ENCODE measurements at regions not wholly inside any gene's neighbourhood (a gene's known extent, or its start where the extent isn't known, plus 50 kb on each side); places are given as distances from the start of the nearest gene placed in this dataset.

DNA sequence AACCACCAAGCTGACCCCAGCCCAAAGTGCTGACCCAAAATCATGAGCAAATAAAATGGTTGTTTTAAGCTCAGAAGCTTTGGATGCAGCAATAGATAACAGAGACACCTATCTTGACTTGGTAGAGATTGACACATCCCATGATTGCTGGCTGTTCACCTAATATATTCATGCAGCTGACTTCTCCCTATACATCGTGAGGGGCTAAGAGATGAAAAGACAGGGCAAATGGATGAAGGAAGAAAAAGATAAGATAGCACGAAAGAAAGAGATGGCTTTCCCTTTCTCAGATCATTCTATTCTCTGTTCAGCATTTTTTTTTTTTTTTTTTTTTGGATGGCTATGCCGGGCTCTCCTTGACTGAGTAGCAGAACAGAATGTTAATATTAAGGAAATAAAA, 141.5 kb upstream of the ADAMTS9 start:
- no peak for DNase-seq

DNA sequence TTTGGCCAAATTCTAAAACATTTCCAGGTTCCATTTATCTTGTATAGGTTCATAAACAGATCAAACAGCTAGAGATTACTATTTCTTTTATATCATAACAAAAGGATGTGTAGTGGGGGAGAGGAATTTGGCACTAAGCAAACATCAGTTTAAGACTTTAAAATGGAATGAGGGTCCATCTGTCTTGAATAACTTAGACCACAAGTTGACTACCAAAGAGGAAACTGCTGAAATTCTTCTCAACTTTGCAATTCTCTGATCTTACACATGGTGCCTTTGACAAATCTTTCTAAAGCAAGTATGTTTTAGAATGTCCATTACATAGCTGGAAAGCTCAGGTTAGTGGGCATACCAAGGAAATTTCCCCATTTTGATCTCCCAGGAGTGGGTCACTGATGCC, 140.5 kb upstream of the ADAMTS9 start:
- DNase-seq: no peak

DNA sequence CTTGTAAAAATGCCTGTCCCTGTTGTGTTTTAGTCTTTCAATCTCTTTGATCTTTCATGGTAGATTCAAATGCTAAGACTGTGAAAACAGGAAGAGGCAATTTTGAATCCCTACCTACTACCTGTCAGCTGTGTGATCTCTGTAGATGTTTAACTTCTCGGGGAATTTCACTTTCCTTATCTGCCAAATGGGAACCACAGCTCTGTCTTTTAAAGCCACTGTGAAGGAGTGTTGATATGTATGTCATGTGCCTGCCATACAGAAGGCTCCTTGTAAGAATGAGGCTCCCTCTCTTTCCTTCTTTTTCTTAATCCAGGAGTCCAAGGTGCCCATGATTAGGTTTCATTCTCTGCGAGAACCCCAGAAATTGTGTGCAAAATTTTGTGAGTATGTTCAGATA, 139.6 kb upstream of the ADAMTS9 start:
- no peak for DNase-seq

DNA sequence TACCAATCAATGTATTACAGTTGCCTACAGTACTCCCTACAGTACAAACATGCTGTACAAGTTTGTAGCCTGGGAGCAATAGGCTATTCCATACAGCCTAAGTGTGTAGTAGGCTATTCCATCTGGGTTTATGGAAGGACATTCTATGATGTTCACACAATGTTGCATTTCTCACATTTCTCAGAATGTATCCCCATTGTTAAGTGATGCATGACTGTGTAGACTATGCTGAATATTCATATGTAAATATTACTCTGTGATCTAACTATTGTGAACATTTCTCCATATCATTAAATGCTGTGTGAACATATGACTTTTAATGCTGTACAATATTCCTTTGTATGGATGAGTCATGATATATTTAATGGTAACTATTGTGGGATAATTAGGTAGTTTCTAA, 139.2 kb upstream of the ADAMTS9 start:
- no peak for DNase-seq

DNA sequence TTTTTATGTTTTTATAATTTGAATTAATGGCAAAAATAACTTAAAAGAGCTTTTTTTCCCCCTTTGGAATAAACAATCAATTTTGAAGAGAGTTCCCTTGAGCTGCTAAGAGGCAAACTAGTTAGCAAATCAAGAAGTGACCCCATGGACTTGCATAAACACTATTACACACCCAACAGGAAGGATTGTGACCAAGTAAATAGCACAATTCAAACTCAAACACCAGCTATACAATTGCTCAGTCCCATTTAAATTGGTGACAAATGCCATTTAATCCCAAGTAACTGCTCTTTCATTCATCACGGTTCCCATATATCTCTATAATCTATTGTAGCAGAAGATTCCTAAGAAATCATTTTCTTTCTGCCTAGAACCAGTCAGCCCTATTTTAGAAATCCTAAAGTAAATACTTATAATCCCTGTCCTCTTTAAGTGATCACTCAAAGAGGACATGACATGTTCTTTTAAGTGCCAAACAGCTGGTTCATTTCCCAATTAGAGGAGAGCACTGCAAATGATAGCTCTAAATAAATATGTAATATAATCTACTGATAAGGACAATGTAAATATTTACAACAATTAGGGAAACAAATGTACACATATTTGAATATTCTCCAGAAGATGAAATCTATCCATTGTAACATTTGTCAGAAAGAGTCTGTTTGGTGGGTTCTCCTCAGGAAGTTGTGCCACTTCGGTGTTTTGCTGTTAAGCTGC, 137.8 kb upstream of the ADAMTS9 start:
- DNase-seq: peak; percentile 3

DNA sequence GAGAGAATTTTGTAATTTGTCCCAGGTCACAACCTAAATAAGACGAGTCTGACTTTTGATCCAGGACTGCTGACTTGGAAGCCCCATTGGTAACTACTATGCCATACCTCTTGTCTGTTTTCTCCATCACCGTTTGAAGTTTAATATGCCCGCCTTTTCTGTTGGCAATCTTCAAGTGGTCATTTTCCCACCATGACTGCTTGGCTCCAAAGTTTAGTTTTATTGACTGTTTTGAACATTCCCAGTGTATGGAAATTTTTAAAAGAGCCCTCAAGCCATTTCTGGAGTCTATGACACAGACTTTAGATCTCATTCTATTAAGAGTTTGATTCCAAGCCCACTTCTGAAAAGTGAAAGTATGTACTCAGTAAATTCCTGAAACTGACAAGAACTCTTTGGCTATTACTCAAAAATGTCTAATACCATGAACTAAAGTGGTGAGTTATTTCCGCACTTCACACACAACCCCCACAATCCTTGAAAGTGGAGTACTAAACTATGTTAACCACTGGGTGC, 136.7 kb upstream of the ADAMTS9 start:
- DNase-seq: no peak

DNA sequence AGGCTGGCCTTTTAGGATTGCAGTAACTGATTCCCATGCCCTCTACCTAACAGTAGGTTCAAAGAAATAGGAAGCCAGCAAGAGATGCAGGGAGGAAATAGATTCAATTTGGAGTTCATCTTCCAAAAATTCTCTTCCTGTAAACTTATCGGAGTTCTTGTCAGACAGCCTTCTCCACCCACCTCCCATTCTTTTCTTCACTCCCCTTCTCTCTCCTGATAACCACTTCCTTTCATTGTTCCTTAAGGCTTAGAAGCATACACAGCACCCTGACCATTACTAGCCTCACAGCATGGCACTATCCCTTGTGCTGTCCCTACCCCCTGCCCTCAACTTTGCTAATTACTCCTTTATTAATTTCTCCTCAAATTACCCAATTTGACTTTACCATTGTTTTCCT, 130.4 kb upstream of the ADAMTS9 start:
- no peak for DNase-seq

DNA sequence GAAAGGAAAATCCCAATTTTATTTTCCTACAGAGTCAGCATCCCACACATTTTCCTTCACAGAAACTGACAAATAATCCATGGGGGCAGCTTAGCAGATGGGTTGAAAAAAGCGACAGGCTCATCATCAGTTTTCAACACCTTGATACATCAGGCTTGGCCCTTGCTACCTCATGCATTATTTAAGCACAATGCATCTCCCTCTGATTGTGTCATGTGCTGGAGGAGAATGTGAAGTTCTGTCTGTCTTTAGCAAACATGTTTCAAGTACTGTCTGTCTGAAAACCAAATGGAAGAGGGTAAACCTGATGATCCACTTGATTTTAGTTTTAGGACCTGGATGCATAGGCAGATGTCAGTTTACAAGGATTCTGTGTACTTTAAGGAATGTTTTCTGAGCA, 128.6 kb upstream of the ADAMTS9 start:
- no peak for DNase-seq

DNA sequence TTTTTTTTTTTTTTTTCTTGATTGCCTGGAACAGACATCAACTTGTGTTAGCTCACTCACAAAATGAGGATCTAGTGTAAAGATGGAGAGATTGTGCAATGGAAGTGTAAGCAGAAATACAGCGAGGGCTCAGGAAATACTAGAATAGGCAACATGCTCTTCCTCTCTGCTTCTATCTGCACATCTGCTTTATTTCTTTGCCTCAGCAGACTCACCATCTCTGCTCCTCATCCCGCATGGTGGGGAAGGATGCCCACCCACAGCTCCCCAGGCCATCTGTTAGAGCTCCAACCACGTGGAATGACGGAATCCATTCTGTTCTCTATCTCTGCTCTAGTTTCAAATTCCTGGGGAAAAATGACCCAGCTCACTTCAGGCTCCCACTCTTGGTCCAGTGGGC, 128.0 kb upstream of the ADAMTS9 start:
- DNase-seq: no peak

DNA sequence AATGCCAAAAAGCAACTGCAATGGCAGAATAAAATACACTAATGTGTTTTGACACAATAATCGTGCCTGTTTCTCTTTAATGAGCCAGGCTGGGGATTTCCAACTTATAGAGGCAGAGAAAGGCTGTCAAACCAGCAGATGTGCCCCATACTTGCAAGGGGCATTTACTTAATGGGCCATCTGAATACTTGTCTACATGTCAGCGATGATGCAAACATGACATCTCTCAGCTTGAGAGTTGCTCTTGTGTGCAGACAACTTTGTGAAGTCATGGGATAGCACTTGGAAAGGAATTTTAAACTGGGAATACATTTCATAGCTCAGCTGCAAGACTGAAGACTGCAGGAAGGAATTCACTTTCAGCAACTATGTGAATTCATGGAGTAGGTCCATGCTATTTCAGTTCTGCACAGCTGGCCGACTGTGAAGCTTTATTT, 127.4 kb upstream of the ADAMTS9 start:
- DNase-seq: no peak

DNA sequence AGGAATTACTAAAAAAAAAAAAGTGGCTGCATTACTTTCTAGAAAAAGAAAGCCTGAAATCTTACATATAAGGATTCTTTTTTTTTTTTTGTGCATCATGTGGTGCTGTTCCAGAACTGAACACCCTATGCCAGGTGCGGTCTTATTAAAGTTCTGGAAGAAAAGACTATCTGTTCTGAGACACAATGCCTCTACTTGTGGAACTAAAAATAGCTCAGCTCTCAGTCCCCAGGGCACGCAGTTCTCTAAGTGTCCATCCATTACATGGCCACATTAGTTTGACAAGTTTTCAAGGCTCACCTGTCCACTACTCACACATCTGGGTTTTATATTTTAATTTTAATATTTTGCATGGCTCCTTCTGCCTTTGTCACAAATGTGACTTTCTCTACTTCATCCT, 126.6 kb upstream of the ADAMTS9 start:
- DNase-seq: no peak

DNA sequence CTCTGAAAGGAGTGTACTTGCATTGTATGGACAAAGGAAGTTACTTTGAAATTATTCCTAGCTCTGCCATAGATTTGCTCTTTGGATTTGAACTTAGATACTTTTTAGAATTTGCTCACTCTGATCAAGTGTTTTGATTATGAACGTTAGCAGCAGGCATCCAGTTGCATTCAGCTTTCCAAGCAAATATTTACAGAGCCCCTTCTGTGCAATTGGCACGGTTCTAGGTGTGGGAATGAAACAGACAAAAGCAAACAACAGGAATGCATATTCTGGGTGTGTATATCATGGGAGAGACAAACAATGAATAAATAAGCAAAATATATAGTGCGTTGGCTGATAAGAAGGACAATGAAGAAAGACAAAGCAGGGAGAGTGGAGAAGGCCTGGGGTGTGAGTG, 125.5 kb upstream of the ADAMTS9 start:
- no peak for DNase-seq

DNA sequence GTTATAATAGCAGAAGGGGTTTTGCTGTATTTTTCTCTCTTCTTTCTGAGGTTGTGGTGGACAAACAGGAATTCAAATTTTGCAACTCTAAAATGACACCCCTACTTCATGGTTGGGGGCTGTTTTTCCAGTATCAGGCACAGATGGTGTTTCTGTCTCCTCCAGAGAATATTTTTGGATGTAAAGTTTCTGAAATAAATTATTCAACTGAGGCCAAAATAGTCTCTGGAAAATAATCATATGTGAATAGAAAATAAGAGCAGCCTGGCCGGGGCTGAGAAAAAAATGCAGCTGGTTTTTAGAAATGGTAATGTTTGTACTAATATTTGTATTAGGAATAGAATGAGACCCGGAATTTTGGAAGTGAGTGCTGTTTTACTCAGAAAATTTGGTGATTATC, 121.3 kb upstream of the ADAMTS9 start:
- no peak for DNase-seq

DNA sequence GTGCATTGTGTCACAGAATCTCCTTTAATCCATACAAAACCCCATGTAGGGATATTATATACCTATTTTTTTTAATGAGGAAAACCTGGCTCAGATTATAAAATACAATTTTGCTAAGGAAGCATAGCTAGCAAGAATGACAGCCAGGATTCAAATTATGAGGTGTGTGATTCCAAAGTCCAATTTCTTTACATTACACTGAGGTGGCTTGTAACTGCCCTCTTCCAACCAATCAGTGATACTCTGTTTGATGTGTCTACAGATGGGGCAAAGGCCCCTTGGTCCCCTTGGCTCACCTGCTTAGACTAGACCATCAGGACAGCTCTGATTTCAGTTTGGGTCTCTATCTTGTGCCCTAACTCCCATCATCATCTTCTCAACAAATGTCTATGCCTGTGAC, 120.3 kb upstream of the ADAMTS9 start:
- no peak for DNase-seq

DNA sequence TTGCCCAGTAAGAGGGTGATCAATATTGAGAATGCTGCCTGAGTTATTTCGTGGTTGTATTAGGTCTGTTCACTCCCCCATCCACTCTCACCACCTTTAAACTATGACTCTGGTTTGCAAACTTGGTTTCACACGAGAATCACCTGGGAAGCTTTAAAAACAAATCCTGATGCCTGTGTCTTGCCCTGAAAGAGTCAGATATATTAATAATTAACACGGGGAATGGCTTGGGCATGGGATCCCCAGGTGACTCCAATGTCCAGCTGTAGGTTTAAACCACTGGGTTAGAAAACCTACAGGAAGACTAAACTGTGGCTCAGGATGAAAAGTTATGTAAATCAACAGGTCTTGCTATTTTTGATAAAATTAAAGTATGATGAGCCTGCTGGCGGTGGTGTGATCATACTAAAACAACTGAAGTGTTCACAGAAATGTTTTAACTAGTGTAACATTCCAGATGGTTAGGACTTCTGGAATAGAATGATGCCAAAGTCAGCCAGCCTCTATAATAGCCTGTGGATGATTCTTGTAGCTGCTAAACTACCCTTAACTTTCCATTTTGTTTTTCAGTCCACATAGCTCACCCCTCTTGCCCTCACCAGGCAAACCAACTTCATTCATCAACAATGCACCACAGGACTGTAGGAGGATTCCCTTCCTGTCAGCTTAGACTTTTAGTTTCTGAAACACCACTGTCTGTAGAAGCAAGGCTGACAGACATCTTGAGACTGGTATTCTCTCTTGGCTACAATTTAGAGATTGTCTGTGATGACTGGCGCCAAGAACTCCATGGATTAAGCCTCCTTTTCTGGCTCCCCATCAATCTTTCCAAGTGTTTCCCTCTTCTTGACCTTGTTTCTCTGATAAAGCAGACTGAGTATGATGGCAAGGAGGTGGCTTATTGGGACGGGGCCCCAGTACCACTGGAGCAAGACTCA, 119.1 kb upstream of the ADAMTS9 start:
- no peak for DNase-seq

DNA sequence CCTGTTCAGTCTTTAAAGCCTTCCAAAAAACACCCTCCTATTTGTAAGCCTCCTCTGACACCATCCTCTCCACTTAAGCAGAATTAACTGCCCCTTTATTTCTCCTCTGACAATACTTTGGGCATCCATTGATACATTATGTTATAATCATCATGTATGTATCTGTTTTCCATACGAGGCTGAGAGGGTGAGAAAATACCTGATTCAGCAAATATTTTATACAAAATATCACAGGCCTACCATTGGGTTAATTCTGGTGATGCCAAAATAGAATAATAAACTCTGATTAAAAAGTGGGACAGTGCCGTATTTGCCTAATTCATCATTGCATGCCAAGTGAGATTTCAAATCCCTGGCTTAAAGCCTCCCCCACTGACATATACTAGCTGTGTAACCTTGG, 118.2 kb upstream of the ADAMTS9 start:
- no peak for DNase-seq

DNA sequence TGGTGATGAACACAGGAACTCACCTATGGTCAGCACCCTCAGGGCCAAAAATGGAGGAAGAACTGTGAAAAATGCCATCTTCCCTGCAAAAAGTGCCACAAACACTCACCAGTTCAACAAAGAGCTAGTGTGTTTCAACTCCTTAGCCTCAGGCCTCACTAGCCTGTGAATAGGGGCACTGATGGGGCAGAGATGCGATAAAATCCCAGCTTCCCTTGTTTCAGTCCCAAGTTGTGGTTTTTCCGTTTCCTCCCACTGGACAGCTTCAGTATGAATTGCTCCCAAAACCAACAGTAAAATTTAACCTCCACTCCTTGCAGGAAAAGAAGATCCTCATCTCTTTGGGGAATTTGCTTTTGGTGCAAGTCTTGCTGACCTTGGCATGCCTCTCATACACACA, 117.4 kb upstream of the ADAMTS9 start:
- DNase-seq: no peak

DNA sequence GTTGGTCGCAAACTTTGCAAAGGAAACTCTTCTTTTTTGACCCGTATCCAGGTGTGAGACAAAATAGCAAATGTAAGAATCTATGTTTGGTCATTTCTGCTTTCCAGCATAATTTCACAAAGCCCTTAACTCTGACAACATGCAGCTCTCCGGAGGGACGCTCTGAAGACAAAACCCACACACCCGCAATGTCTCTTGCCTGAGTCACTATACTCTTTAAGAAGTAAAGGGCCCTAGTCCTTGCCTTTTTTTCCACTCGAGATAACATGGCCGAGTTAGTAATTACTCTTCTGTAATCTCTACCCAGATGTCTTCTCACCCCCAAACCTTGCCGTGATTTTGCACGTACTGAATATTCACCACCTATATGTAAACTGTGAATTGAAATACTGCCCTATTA, 115.7 kb upstream of the ADAMTS9 start:
- DNase-seq: no peak

DNA sequence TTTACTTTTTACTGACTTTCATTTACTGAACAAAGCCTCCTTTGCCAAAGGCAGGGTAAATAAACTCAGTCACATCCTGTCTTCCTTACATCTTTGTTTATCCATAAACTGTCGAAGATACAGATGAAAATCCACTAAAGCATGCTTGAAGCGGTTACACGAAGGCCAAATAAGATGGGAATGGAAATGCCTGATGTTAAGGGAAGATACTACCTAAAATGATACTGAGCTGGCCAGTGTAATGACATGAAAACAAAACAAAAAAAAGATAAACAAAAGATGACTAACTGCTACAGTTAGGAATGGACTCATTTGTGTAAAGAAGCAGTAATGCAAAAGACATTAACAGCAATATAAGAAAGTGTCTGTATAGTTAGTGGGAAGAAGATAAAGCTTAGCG, 114.7 kb upstream of the ADAMTS9 start:
- no peak for DNase-seq

DNA sequence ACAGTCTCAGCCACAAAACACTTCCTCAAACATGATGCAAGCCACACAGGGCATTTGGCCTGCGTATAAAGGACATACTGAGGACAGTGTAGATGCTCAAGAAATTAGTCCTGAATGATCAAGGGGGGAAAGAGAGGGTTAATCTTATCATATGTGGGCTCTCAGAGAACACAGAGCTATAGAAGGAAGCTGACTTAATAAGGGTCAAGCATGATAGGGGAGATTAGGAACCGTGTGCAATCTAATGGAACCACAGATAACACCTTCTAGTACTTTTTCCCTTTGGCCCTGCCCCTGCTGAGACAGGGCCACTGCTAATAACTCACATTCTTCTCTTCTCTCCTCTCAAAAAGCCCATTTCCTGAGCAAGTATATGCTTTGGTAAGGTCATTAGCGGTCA, 114.1 kb upstream of the ADAMTS9 start:
- DNase-seq: no peak

DNA sequence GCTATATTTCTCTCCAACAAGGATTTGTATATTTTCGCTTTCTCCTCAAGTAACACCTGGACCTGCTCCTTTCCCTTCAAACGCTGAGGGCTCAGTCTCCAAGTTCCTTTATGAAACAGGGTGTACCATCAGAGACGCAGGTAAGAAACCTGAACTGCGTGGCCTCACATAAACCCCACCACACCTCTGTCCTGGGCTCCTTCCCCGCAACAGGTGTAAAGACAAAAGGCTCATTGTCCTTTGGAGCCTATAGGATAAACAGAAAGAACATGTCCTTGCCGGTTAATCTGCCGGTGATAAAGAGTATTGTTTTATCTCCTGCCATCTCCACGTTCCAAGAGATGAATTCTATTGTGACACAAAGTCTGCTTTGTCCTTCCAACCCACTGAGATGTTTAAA, 111.8 kb upstream of the ADAMTS9 start:
- no peak for DNase-seq

DNA sequence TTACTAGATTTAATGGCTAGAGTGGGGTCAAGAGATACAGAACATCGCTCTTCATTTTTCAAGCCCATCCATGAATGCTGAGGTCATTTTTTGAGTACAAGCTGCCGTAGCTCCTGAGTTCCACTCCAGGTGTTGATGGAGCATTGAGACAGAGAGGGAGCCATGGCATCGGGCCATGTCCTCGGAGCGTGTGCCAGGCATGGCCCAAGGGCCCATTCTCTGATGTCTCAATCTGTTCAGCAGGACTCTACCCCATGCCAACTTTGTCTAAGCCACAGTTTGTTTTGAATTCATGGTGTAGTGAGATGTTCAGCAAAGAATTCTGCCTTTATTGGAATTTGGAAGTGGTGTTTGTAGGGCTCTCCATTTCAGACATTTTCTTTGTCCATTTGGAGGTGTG, 110.5 kb upstream of the ADAMTS9 start:
- no peak for DNase-seq

DNA sequence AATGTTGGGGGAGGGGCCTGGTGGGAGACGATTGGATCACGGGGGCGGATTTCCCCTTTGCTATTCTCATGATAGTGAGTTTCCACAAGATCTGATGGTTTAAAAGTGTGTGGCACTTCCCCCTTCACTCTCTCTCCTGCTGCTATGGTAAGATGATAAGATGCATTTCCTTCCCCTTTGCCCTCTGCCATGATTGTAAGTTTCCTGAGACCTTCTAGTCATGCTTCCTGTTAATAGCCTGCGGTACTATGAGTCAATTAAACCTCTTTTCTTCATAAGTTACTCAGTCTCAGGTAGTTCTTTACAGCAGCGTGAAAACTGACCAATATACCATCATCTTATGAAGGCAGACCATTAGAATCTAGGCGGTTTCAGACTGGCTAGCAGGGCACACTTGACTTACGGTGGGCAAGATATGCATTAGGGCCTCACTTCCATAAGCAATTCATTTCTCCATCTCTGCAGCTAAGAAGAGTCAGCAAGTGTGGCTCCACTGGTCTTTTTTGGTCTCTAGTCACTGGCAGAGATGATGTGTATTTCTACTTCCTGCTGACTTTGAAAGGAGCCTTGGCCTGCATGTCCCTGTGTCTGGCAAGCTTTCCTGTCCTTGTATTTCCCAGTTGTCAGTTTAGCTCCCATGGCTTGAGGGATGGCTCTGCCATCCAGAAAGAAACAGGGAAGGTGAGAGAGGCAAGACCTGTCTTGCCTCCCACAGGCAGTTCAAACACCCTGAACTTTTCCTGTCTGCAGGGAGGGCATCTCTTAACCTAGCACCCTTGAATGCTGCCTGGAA, 109.0 kb upstream of the ADAMTS9 start:
- DNase-seq: no peak

All from DMS153 (cell line).